RWPE1 (cell line): ENCODE measurements at regions not wholly inside any gene's neighbourhood (a gene's known extent, or its start where the extent isn't known, plus 50 kb on each side); places are given as distances from the start of the nearest gene placed in this dataset.
A peak's percentile ranks its signal among the peaks of the same experiment; 100 is the strongest.

ENCODE experiments used
- CTCF ChIA-PET: fragments of 350-600 bp; sonication (Branson Sonifier 250); formaldehyde crosslinking; extraction: SDS; loops from one replicate; lab custom pipeline; 2021; lab: Yijun Ruan, JAX
- POLR2A ChIA-PET: fragments of 400-600 bp; formaldehyde crosslinking; extraction: SDS; loops from one replicate; lab custom pipeline; 2020; ENCODE audit warnings: antibody characterized with exemption; ENCODE audit not compliant: low non-redundant PET; lab: Yijun Ruan, JAX
- DNase-seq: peaks from one replicate; pipeline ENCODE4 v3.0.0; 2012; ENCODE audit warnings: low spot score
- H3K27ac ChIP-seq: fragments of 450-650 bp; 2 replicates; pipeline ENCODE4 v1.5.1; 2017
- TF ChIP-seq, protein P1 (sequence below): fragments of 450-650 bp; conservative IDR thresholded peaks from 2 replicates; pipeline ENCODE4 v1.5.1; 2017; ENCODE audit warnings: low read depth, mild to moderate bottlenecking

DNA sequence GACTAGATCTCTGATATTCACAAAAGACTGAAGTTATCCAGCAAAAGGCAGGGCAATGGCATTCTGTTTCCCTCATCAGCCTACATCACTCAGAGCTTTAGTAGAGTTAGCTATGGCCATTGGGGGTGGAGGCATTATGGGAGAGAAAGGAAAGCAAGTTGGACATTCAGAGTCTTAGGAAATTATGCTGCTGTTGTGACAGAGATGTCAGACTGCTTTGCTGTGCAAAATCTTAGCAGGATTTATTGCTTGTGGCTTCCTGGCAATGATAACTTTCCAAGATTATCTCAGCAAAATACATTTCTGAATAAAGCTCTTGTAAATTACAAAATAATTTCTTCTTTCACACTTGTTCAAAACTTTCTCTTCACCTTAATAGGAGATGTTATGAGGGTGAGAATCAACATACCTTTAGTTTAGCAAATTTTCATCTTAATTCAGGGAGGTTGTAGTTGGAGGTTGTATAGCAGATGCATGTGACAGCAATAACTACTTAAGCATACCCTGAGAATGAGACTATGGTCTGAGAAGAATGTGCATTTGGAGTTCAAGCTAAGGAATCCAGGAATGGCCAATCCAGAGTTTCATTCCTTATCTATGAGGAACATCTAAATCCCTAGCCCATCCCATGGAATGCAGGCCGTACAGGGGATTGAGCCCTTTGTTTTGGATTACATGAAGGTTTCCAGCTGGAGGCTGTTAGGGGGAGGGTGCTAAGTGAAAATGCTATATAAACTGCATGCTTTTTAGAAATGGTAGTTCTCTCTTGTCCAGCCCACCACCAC, 179.8 kb downstream of the HAO1 start:
- CTCF ChIA-PET: interaction anchor here (1.4 kb wide), 1 partner anchor 9 kb away, joined by 8 read pairs; no protein-coding TSS in a partner anchor
- H3K27ac ChIP-seq: no peak overlapping the region
- POLR2A ChIA-PET: no interaction called here
- no peak for DNase-seq
- TF ChIP-seq, protein P1, sequence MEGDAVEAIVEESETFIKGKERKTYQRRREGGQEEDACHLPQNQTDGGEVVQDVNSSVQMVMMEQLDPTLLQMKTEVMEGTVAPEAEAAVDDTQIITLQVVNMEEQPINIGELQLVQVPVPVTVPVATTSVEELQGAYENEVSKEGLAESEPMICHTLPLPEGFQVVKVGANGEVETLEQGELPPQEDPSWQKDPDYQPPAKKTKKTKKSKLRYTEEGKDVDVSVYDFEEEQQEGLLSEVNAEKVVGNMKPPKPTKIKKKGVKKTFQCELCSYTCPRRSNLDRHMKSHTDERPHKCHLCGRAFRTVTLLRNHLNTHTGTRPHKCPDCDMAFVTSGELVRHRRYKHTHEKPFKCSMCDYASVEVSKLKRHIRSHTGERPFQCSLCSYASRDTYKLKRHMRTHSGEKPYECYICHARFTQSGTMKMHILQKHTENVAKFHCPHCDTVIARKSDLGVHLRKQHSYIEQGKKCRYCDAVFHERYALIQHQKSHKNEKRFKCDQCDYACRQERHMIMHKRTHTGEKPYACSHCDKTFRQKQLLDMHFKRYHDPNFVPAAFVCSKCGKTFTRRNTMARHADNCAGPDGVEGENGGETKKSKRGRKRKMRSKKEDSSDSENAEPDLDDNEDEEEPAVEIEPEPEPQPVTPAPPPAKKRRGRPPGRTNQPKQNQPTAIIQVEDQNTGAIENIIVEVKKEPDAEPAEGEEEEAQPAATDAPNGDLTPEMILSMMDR: no peak

DNA sequence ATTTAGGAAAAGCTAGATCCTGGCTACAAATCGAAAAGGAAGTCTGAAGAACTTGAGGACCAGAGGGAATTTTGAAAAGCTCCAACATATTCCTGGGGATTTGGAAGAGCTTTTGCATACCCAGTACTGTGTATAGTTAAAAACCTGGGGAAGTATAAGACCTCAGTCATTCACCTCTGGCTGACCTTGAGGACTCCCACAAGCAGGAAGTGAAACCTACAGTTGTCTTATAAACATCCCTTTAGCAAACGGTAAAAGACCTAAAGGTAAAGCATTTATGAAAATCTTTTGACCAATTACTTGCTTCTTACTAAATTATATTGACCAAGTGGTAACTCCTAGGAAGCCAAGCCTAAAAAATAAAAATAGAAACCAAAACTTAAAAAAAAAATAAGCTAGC, 175.0 kb downstream of the HAO1 start:
- no peak for DNase-seq
- TF ChIP-seq, protein P1: no peak
- no peak overlapping the region for H3K27ac ChIP-seq
- ChIA-PET POLR2A (no interaction called here), CTCF (interaction anchor here (0.6 to 0.7 kb wide), 2 partner anchors 139 to 704 kb away, joined by 3 to 4 read pairs; no protein-coding TSS in a partner anchor)

DNA sequence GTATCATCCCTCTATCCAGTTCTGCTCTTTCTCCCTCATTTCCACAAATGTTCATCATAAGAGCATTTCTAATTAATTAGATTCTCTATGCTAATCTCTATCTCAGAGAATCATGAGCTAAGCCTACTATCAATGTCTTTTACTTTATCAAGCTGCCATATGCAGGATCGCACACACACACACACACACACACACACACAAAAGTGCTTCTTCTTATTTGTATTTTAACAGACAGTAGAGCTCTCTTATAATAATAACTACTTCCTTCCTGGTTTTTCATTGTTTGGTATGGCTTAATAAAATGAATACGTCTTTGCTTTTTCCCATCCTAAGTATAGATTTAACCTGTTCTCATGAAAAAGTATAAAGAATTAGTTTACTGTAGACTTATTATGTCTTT, 170.2 kb downstream of the HAO1 start:
- DNase-seq: no peak
- POLR2A ChIA-PET: no interaction called here
- TF ChIP-seq, protein P1: no peak
- CTCF ChIA-PET: no interaction called here
- H3K27ac ChIP-seq: no peak overlapping the region

DNA sequence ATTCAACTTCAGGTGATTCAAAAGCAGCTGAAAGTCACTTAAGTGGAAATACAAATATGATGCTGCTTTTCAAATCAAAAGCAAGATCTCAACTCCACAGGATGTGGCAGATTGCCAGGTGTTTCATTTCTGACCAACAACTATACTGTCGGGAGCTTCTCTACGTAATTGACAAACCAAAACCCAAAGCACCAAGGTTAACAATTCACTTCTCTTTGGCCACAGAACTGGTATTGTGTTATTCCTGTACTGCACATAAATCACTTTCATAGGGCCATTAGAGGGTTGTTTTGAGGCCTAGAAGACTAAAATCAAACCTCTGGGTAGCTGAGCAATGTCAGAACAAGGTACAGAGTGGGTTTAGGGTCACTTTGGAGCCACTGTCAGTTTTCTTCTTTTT, 169.7 kb downstream of the HAO1 start:
- POLR2A ChIA-PET: no interaction called here
- TF ChIP-seq, protein P1: no peak
- H3K27ac ChIP-seq: no peak overlapping the region
- no peak for DNase-seq
- CTCF ChIA-PET: no interaction called here

DNA sequence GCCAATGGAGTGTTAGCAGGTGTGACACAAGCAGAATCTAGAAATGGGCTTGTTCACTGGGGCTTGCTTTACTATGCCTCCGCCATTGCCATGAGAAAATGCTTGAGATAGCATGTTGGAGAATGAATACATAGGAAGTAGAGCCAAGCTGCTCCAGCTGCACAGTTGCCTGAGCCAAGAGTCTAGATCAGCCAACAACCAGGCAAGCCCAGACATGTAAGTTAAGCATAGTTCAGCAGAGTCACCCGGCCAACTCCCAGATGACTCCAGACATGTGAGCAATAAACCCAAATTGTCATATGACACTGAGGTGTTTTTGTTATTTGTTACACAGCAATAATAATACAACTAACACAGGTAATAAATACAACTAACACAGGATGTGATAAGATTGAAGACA, 167.9 kb downstream of the HAO1 start:
- TF ChIP-seq, protein P1: no peak
- H3K27ac ChIP-seq: peak overlapping the region; percentile 40; the same call in 1 of the 2 replicates
- POLR2A ChIA-PET: no interaction called here
- CTCF ChIA-PET: no interaction called here
- DNase-seq: peak; percentile 60

DNA sequence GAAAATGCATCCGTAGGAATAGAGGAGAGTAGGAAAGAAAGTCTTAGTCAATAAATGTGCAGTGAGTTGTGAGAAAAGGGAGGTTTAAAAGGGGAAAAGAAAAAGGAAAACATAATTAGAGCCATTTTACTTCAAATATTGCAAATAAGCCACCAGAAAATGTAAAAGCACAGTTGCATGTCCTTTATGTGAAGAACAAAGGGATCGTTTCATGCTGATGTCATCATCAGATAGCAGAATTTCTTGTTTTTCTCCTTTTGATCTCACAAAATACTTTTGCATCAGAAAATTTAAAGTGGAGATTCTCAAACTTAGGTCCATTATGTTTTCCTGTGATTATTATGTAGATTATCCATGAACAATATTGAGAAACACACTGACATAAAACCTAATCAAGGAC, 166.7 kb downstream of the HAO1 start:
- CTCF ChIA-PET: no interaction called here
- no peak overlapping the region for H3K27ac ChIP-seq
- DNase-seq: no peak
- TF ChIP-seq, protein P1: no peak
- POLR2A ChIA-PET: no interaction called here
